Trophoblast cell (in vitro differentiated cells and primary cell): ENCODE measurements at regions not wholly inside any gene's neighbourhood (a gene's known extent, or its start where the extent isn't known, plus 50 kb on each side); places are given as distances from the start of the nearest gene placed in this dataset.
A peak's percentile ranks its signal among the peaks of the same experiment; 100 is the strongest.

ENCODE experiments used
- DNase-seq, 2 donors: peaks; one replicate each; pipeline ENCODE4 v3.0.0-alpha.2; 2016
- H2AFZ ChIP-seq: 2 replicates; pipeline ENCODE4 v1.6.1; 2013; ENCODE audit warnings: low read length, moderate library complexity, mild to moderate bottlenecking; ENCODE audit not compliant: insufficient read depth, poor library complexity
- H2AK5ac ChIP-seq: 2 replicates; pipeline ENCODE4 v1.6.1; 2013; ENCODE audit warnings: mild to moderate bottlenecking, low read length
- H2BK120ac ChIP-seq: 2 replicates; pipeline ENCODE4 v1.6.1; 2013; ENCODE audit warnings: low read length, mild to moderate bottlenecking, moderate library complexity; ENCODE audit not compliant: insufficient read depth, poor library complexity
- H2BK12ac ChIP-seq: 2 replicates; pipeline ENCODE4 v1.6.1; 2013; ENCODE audit warnings: mild to moderate bottlenecking, low read length, moderate library complexity
- H2BK5ac ChIP-seq: 2 replicates; pipeline ENCODE4 v1.6.1; 2013; ENCODE audit warnings: low read length, low read depth, moderate library complexity, mild to moderate bottlenecking; ENCODE audit not compliant: poor library complexity
- H3K14ac ChIP-seq: 2 replicates; pipeline ENCODE4 v1.6.1; 2013; ENCODE audit warnings: mild to moderate bottlenecking, low read length
- H3K18ac ChIP-seq: 2 replicates; pipeline ENCODE4 v1.6.1; 2013; ENCODE audit warnings: mild to moderate bottlenecking, low read length
- H3K23ac ChIP-seq: 2 replicates; pipeline ENCODE4 v1.6.1; 2013; ENCODE audit warnings: low read length
- H3K27ac ChIP-seq: 2 replicates; pipeline ENCODE4 v1.5.1; 2013; ENCODE audit warnings: low read depth, mild to moderate bottlenecking, inconsistent platforms, low read length, moderate library complexity
- H3K27me3 ChIP-seq: 2 replicates; pipeline ENCODE4 v1.6.1; 2013; ENCODE audit warnings: inconsistent platforms, mild to moderate bottlenecking, low read length, moderate library complexity; ENCODE audit not compliant: insufficient read depth
- H3K36me3 ChIP-seq, 2 experiments: 1 replicate in 1 of 2; 2 replicates in 1 of 2; pipeline ENCODE4 v1.6.1; 2013; ENCODE audit warnings: low read length in 2 of 2, mild to moderate bottlenecking in 2 of 2, moderate library complexity in 1 of 2; ENCODE audit not compliant: insufficient read depth in 2 of 2, control insufficient read depth in 1 of 2
- H3K4ac ChIP-seq: 2 replicates; pipeline ENCODE4 v1.6.1; 2013; ENCODE audit warnings: low read depth, mild to moderate bottlenecking, low read length, moderate library complexity
- H3K4me1 ChIP-seq, 2 experiments: 1 replicate in 1 of 2; 2 replicates in 1 of 2; pipeline ENCODE4 v1.6.1; 2013; ENCODE audit warnings: low read length in 2 of 2, mild to moderate bottlenecking in 2 of 2, moderate library complexity in 1 of 2; ENCODE audit not compliant: insufficient read depth in 2 of 2, control insufficient read depth in 1 of 2
- H3K4me2 ChIP-seq: 2 replicates; pipeline ENCODE4 v1.6.1; 2013; ENCODE audit warnings: inconsistent platforms, mild to moderate bottlenecking, low read length, moderate library complexity
- H3K4me3 ChIP-seq: 2 replicates; pipeline ENCODE4 v1.5.1; 2013; ENCODE audit warnings: mild to moderate bottlenecking, low read depth, low read length, inconsistent platforms
- H3K79me1 ChIP-seq: one replicate; pipeline ENCODE4 v1.6.1; 2013; ENCODE audit warnings: low read length
- H3K79me2 ChIP-seq: 2 replicates; pipeline ENCODE4 v1.6.1; 2013; ENCODE audit warnings: low read length, mild to moderate bottlenecking; ENCODE audit not compliant: control insufficient read depth, insufficient read depth, poor library complexity
- H3K9ac ChIP-seq: 2 replicates; pipeline ENCODE4 v1.6.1; 2013; ENCODE audit warnings: mild to moderate bottlenecking, low read length
- H3K9me3 ChIP-seq: 2 replicates; pipeline ENCODE4 v1.6.1; 2013; ENCODE audit warnings: low read depth, mild to moderate bottlenecking, control low read depth, inconsistent platforms, low read length; ENCODE audit not compliant: insufficient read depth
- H4K12ac ChIP-seq: 2 replicates; pipeline ENCODE4 v1.6.1; 2013; ENCODE audit warnings: low read depth, mild to moderate bottlenecking, low read length, moderate library complexity
- H4K8ac ChIP-seq: 2 replicates; pipeline ENCODE4 v1.6.1; 2013; ENCODE audit warnings: low read depth, mild to moderate bottlenecking, low read length, moderate library complexity
- H4K91ac ChIP-seq: one replicate; pipeline ENCODE4 v1.6.1; 2013; ENCODE audit warnings: low read depth, mild to moderate bottlenecking, low read length, moderate library complexity
- WGBS: extraction: QIAGEN DNeasy Blood & Tissue Kit; methylation state at CpG from one replicate; pipeline ENCODE4 v1.1.7; 2013; ENCODE audit warnings: missing lambda C conversion rate; ENCODE audit not compliant: insufficient read length, insufficient coverage; ENCODE audit errors: extremely low coverage; 5-methylcytosine and 5-hydroxymethylcytosine counted together

GRCh38 chr13:44180876-44181536 lies 192.6 kb upstream of the SERP2 start:
- Histone ChIP-seq H3K4me2 (no peak overlapping the region), H3K36me3 (no peaks in the 10 kb centered on the region), H4K12ac (no peak overlapping the region), H3K4me3 (no peak overlapping the region), H2AFZ (no peak overlapping the region), H3K18ac (no peak overlapping the region), H2BK120ac (no peak overlapping the region), H3K79me2 (no peaks in the 10 kb centered on the region), H3K23ac (no peak overlapping the region), H2AK5ac (no peak overlapping the region), H2BK5ac (no peak overlapping the region), H3K4me1 (no peaks in the 10 kb centered on the region), H2BK12ac (no peak overlapping the region), H3K4ac (no peak overlapping the region), H4K91ac (no peak overlapping the region), H4K8ac (no peak overlapping the region), H3K27me3 (no peaks in the 10 kb centered on the region), H3K79me1 (no peaks in the 10 kb centered on the region), H3K27ac (no peak overlapping the region), H3K14ac (no peak overlapping the region), H3K9me3 (no peaks in the 10 kb centered on the region), H3K9ac (no peak overlapping the region)
- WGBS = no CpG with 5 or more reads among the region's 8 CpGs
- peak in 1 of 2 donors; percentile 55 for DNase-seq

- Histone ChIP-seq H3K27ac (no peak overlapping the region), H3K9ac (no peak overlapping the region), H3K23ac (no peak overlapping the region), H3K36me3 (no peaks in the 10 kb centered on the region), H4K8ac (no peak overlapping the region), H2BK12ac (no peak overlapping the region), H3K4me1 (no peaks in the 10 kb centered on the region), H3K79me1 (no peaks in the 10 kb centered on the region), H2AFZ (no peak overlapping the region), H2BK120ac (no peak overlapping the region), H3K18ac (no peak overlapping the region), H4K91ac (no peak overlapping the region), H3K4me3 (no peak overlapping the region), H3K4me2 (no peak overlapping the region), H3K79me2 (no peaks in the 10 kb centered on the region), H3K14ac (no peak overlapping the region), H2AK5ac (no peak overlapping the region), H3K27me3 (no peaks in the 10 kb centered on the region), H3K4ac (no peak overlapping the region), H4K12ac (no peak overlapping the region), H2BK5ac (no peak overlapping the region), H3K9me3 (no peaks in the 10 kb centered on the region)
- no CpG with 5 or more reads among the region's 2 CpGs for WGBS
- no peak for DNase-seq
These were observed 191.7 kb upstream of the SERP2 start for GRCh38 chr13:44181931-44182330.

- H3K36me3 ChIP-seq = no peaks in the 10 kb centered on the region
- H3K4ac ChIP-seq = no peak overlapping the region
- H3K23ac ChIP-seq = no peak overlapping the region
- H3K4me1 ChIP-seq = no peaks in the 10 kb centered on the region
- no peak overlapping the region for H2BK5ac ChIP-seq
- no peak overlapping the region for H3K9ac ChIP-seq
- no peak overlapping the region for H3K14ac ChIP-seq
- no peak overlapping the region for H2BK120ac ChIP-seq
- no peak overlapping the region for H3K4me3 ChIP-seq
- H3K79me1 ChIP-seq = peaks cover 2% of the 10 kb centered on the region
- no peak overlapping the region for H3K18ac ChIP-seq
- no peak overlapping the region for H2AK5ac ChIP-seq
- H2BK12ac ChIP-seq = no peak overlapping the region
- no peak overlapping the region for H3K4me2 ChIP-seq
- no peak for DNase-seq
- H4K8ac ChIP-seq = no peak overlapping the region
- WGBS = no CpG with 5 or more reads among the region's 1 CpG
- no peak overlapping the region for H4K91ac ChIP-seq
- H2AFZ ChIP-seq = no peak overlapping the region
- H4K12ac ChIP-seq = no peak overlapping the region
- H3K79me2 ChIP-seq = no peaks in the 10 kb centered on the region
- no peak overlapping the region for H3K27ac ChIP-seq
- H3K27me3 ChIP-seq = no peaks in the 10 kb centered on the region
- H3K9me3 ChIP-seq = peaks cover 1% of the 10 kb centered on the region
These were observed 188.9 kb upstream of the SERP2 start for GRCh38 chr13:44184740-44185139.

GRCh38 chr13:44188257-44188656 lies 185.4 kb upstream of the SERP2 start:
- no peak overlapping the region for H3K27ac ChIP-seq
- WGBS = no CpG with 5 or more reads among the region's 2 CpGs
- no peak overlapping the region for H4K8ac ChIP-seq
- peaks cover 2% of the 10 kb centered on the region for H3K79me1 ChIP-seq
- H3K18ac ChIP-seq = no peak overlapping the region
- H4K91ac ChIP-seq = no peak overlapping the region
- no peak overlapping the region for H3K4me3 ChIP-seq
- H3K9ac ChIP-seq = no peak overlapping the region
- H2BK5ac ChIP-seq = no peak overlapping the region
- H4K12ac ChIP-seq = no peak overlapping the region
- no peak overlapping the region for H2AK5ac ChIP-seq
- H3K23ac ChIP-seq = no peak overlapping the region
- H3K4me1 ChIP-seq = no peaks in the 10 kb centered on the region
- no peak overlapping the region for H3K4ac ChIP-seq
- no peaks in the 10 kb centered on the region for H3K27me3 ChIP-seq
- H3K79me2 ChIP-seq = no peaks in the 10 kb centered on the region
- H2BK12ac ChIP-seq = no peak overlapping the region
- H3K36me3 ChIP-seq = no peaks in the 10 kb centered on the region
- H3K14ac ChIP-seq = no peak overlapping the region
- peak; percentile 79 to 91 for DNase-seq
- H2AFZ ChIP-seq = no peak overlapping the region
- H3K4me2 ChIP-seq = no peak overlapping the region
- H3K9me3 ChIP-seq = peaks cover 1% of the 10 kb centered on the region
- H2BK120ac ChIP-seq = no peak overlapping the region
